ENCODE measurements at regions not wholly inside any gene's neighbourhood (a gene's known extent, or its start where the extent isn't known, plus 50 kb on each side); places are given as distances from the start of the nearest gene placed in this dataset.

DNA sequence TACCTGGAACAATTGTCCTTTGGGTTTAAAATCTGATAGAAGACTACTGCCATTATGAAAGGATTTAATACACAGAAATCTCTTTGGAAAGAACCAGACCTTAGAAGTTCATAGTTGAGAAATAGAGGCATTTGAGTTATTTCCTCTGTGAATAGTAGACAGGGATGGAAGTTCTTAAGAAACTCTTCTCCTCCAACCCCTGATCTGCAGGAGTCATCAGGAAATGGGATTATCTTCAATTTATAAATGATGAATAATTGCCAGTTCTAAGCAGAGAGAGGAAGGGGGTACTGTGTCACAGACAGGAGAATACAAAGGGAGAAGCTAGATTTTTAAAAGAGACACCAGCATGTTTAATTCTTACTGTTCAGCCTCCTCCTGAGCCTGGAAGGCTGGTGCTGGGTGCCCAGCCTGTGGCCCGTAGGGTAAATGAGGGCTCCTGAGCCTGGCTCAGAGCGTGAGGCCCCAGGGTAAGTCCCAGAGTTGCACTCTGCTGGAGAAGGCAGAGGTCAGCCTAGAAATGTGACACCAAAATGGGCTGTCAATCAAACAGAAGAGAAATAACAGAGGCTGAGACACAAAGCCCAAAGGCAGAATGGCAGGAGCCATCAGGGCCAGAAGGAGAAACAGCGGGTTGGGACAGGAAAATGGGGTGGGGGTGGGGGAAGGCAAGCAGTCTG, 58.2 kb upstream of the PKDCC start:
- no peak for DNase-seq (ENCODE audit: low spot score)

DNA sequence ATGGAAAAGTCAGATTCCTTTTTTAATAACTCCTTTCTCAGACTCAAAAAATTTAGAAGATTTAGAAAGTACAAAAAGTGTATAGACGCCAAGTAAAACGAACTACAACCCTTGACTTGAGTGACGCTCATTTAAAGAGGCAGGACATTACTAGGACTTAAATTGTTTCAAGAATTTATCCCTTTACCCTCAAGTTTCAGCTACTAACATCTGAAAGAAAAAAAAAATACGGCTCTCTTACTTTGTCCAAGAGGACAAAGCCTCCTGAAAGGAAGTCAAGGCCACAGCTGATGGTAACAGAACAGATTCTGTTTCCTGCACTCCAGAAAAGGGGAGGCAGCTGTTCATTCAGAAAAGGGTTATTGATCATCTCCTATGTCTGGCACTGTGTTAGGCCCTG, 57.6 kb upstream of the PKDCC start:
- DNase-seq (ENCODE audit: low spot score) = no peak

DNA sequence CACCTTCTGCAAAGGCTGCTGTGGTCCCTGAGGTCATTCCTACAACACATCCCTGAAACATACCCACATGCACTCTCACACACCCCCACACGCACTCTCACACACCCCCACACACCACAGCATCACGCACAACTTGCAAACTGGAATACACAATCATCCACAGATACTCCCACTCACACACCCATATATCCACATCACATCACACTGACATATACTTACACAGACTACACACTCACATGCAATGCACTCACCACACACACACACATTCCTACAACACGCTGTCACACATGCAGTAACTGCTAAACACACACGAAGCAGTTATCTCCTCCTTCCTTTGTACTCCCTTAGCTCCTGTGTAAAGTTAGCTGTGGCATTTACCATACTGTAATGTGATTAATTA, 57.1 kb upstream of the PKDCC start:
- no peak for DNase-seq (ENCODE audit: low spot score)

DNA sequence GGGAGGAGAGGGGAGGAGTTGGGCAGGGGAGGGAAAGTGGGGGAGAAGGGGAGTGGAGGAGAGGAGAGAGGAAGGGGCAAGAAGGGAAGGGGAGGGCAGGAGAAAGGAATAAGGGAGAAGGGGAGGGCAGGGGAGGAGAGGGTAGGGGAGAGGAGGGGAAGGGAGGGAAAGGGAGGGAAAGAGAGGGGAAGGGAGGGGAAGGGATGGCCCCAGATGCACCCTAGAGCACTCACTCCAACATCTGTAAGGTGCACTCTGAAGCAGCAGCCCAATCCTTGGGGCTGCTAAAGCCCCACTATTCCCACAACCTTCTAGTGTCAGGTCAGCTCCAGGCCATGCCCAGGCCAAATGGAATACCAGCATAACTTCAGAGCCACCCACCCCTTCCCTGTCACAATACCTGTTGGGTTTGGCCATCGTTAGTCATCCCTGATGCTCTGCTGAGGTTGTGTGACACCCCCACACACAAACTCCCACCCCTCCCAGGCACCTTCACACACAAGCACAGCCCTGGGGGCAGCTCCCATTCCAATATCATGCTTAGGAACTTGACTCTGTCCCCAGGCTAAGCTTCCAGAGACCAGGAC, 55.7 kb upstream of the PKDCC start:
- no peak for DNase-seq (ENCODE audit: low spot score)

DNA sequence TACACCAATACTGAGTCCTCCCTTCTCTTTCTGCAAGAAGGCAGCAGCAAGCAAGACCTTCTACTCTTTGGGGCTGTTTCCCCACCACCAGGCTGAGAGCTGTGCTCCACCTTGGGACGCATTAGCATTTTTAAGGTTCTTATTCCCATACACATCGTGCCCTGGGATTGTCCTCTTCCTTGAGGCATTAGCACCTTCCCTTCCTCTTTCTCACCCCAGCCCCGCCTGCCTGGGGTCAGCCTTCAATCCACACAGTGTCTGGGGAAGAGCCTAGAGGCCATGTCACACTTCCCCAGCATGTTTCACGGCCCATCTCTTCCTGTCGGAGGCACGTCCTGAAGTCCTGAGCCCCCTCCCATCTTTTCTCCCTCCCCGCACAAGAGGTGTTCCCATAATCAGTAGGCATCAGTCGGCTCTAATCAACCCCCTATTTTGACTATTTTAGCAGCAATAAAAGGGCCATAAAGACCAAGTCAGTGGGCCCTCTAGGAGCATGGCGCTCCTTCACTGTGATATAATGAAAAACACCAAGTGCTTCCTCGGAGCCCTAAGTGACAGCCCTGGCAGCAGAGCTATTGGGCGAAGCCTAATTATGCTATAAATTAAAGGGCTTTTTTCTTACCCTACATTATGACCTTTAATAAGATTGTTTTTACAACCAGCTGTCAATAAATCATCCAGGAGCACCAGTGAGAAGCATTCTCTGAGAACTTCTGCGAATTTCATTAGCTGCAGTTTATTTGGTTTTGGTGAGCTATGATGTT, 55.0 kb upstream of the PKDCC start:
- no peak for DNase-seq (ENCODE audit: low spot score)

DNA sequence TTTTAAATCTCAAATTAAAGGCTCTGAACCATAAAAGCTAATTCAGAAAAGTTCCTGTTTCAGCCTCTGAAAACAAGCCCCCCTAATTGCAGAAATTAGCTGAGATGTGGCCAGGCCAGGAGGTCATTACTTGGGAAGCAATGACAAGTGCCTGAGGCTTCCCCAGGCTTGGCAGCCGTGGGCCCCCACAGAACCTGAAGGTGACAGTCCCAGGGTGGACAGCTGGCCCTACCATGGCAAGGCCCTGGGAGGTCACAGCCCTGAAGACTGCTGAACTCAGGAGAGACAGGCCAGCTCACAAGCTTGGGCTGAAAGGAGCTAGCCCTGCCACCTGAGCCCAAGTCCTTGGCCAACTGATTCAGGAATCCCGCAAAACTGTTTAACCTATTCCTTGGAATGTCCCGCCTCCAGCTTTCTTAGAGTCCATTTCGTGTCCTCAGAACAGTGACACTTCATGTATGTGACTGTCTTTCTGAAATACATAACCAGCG, 54.3 kb upstream of the PKDCC start:
- no peak for DNase-seq (ENCODE audit: low spot score)

DNA sequence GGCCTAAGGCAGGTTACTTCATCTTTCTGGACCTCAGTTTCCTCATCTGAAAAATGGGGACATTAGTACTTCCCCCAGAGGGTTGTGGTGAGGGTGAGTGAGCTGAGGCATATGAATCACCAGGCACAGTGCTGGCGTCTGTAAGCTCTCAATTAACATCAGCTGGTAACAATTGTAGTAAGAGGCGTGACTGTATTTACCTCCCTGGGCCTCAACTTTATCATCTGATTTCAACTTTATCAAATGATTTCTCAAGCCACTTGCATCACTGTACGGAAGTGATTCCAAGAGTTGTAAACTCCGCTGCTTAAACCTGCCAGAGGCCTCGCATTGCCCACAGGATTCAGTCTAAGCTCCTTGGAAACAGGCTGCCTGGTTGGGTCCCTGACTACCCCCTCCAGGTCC, 53.6 kb upstream of the PKDCC start:
- no peak for DNase-seq (ENCODE audit: low spot score)

DNA sequence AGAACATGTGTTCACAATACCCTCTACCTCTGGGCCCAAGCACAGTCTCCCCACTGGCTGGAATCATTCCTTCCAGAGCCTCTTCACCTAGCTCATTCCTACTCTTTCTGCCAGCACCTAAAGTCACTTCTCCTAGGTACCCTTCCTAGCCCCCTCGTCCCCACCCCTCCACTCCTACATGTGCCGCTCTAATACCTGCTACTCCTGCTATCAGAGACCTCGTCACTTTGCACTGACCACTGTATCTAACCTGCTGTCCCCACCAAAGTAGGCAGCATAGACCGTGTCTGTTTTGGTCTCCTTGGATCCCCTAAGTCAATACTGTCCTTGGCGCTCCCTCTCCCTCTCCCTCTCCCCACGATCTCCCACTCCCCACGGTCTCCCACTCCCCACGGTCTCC, 53.2 kb upstream of the PKDCC start:
- DNase-seq (ENCODE audit: low spot score) = no peak

DNA sequence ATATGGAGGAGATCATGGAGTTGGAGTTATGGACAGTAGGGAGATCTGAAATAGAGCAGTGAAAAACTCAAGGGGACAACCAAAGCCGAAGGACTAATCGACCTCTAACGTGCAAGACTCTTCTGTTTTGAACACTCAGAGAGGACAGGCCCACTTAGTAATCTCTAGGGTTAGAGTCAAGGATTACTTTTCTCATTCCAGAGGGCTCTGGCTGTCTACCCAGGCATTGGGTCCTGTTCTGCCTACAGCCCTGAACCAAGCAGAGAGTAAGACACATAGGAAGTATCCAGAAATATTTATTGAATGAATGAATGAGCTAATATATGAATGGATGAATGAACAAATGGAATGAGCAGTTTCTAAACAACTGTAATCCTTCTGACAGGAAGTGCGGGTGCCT, 50.3 kb upstream of the PKDCC start:
- DNase-seq (ENCODE audit: low spot score) = no peak

Data from putamen (tissue), 1 donor.